Islet of Langerhans (tissue), 1 donor: ENCODE measurements at regions not wholly inside any gene's neighbourhood (a gene's known extent, or its start where the extent isn't known, plus 50 kb on each side); places are given as distances from the start of the nearest gene placed in this dataset.
"Not testable (repeated sequence)": the region's sequence is repeated elsewhere in the genome, so short reads cannot be mapped to it uniquely, and the experiment has no call there.

Experiments used
- FAIRE-seq: peaks from one replicate; lab custom pipeline; 2011; peaks lifted over from hg19 to GRCh38; lab: Jason Lieb, UNC

GRCh38 chr13:44887515-44887914 lies 101.8 kb downstream of the NUFIP1 start:
- FAIRE-seq = no peak

- no peak for FAIRE-seq
Observed at GRCh38 chr13:44884076-44884729, 105.1 kb downstream of the NUFIP1 start.

GRCh38 chr13:44879452-44880058 lies 109.7 kb downstream of the NUFIP1 start:
- FAIRE-seq = peak; percentile 17

GRCh38 chr13:44876782-44877324 lies 112.4 kb downstream of the NUFIP1 start:
- FAIRE-seq = no peak

- FAIRE-seq = no peak
Observed at GRCh38 chr13:44874886-44875630, 114.2 kb downstream of the NUFIP1 start.

GRCh38 chr13:44874176-44874575 lies 115.1 kb downstream of the NUFIP1 start:
- no peak for FAIRE-seq

- FAIRE-seq = no peak
Observed at GRCh38 chr13:44873461-44873860, 115.8 kb downstream of the NUFIP1 start.

- no peak for FAIRE-seq
Observed at GRCh38 chr13:44872751-44873150, 116.5 kb downstream of the NUFIP1 start.

- no peak for FAIRE-seq
Observed at GRCh38 chr13:44870456-44870929, 118.8 kb downstream of the NUFIP1 start.

GRCh38 chr13:44869167-44869566 lies 120.1 kb downstream of the NUFIP1 start:
- FAIRE-seq = no peak

- FAIRE-seq = no peak
Observed at GRCh38 chr13:44868397-44868796, 120.9 kb downstream of the NUFIP1 start.

GRCh38 chr13:44867825-44868224 lies 121.4 kb downstream of the NUFIP1 start:
- FAIRE-seq = no peak

- FAIRE-seq = no peak
Observed at GRCh38 chr13:44866411-44866911, 122.8 kb downstream of the NUFIP1 start.

- no peak for FAIRE-seq
Observed at GRCh38 chr13:44865722-44866410, 123.4 kb downstream of the NUFIP1 start.

GRCh38 chr13:44863641-44864040 lies 125.6 kb downstream of the NUFIP1 start:
- FAIRE-seq = not testable (repeated sequence)

- FAIRE-seq = no peak
Observed at GRCh38 chr13:44860454-44860853, 128.8 kb downstream of the NUFIP1 start.

- FAIRE-seq = peak; percentile 17
Observed at GRCh38 chr13:44857736-44858135, 131.5 kb downstream of the NUFIP1 start.

- FAIRE-seq = peak; percentile 55
Observed at GRCh38 chr13:44857061-44857460, 132.2 kb downstream of the NUFIP1 start.

- FAIRE-seq = no peak
Observed at GRCh38 chr13:44855860-44856259, 133.4 kb downstream of the NUFIP1 start.

- FAIRE-seq = peak; percentile 99
Observed at GRCh38 chr13:44854313-44855060, 134.8 kb downstream of the NUFIP1 start.

GRCh38 chr13:44853641-44854040 lies 135.6 kb downstream of the NUFIP1 start:
- peak; percentile 95 for FAIRE-seq
